HepG2 (cell line): ENCODE measurements at regions not wholly inside any gene's neighbourhood (a gene's known extent, or its start where the extent isn't known, plus 50 kb on each side); places are given as distances from the start of the nearest gene placed in this dataset.

Experiments used
- ATAC-seq: fragments of 200-7000 bp; cut with Tn5 transposase; 3 replicates; pipeline ENCODE4 v1.9.1; 2020; ENCODE audit warnings: mild to moderate bottlenecking, moderate library complexity
- BruUV-seq: library from RNA; stranded (reverse); fragments of 400-500 nt; replicated peaks from 2 replicates; lab custom pipeline; 2021; lab: Mats Ljungman, UMichigan
- CTCF ChIA-PET: fragments of 300-600 bp; formaldehyde crosslinking; extraction: SDS; loops from one replicate; lab custom pipeline; 2021; ENCODE audit warnings: low total read pairs, inconsistent platforms, low intra/inter-chr PET ratio; lab: Yijun Ruan, JAX
- POLR2A ChIA-PET: fragments of 350-600 bp; sonication (Branson Sonifier 250); formaldehyde crosslinking; loops from one replicate; lab custom pipeline; 2020; ENCODE audit warnings: antibody characterized with exemption, inconsistent platforms; lab: Yijun Ruan, JAX
- DNase-seq: peaks from one replicate; pipeline ENCODE4 v3.0.0-alpha.2; 2015; ENCODE audit warnings: low spot score
- FAIRE-seq: peaks from 3 replicates; lab custom pipeline; 2011; peaks lifted over from hg19 to GRCh38; lab: Jason Lieb, UNC
- H2AFZ ChIP-seq: one replicate; pipeline ENCODE4 v1.6.1; 2011; ENCODE audit warnings: low read length, inconsistent platforms
- H3K27ac ChIP-seq: fragments of 300-600 bp; 3 replicates; pipeline ENCODE4 v1.8.0; 2011; ENCODE audit warnings: mixed run types, mild to moderate bottlenecking, mixed read lengths, low read length, inconsistent platforms; ENCODE audit not compliant: insufficient read depth; ENCODE audit errors: extremely low read length
- H3K27me3 ChIP-seq, 2 experiments: fragments of 200-600 bp in 1 of 2; 2 replicates in 1 of 2; 3 replicates in 1 of 2; pipeline versions ENCODE4 v1.6.0 to v1.8.0; 2011; ENCODE audit warnings: low read length in 2 of 2, mild to moderate bottlenecking in 2 of 2, moderate library complexity in 2 of 2, inconsistent platforms in 1 of 2; ENCODE audit not compliant: insufficient read depth in 2 of 2, control insufficient read depth in 1 of 2
- H3K36me3 ChIP-seq, 2 experiments: fragments of 200-600 bp in 1 of 2; replicated peaks in 1 of 2; 2 replicates in 1 of 2; 3 replicates in 1 of 2; pipeline versions ENCODE4 v1.5.1 to v1.8.0; 2011; ENCODE audit warnings: low read length in 2 of 2, inconsistent platforms in 1 of 2; ENCODE audit not compliant: insufficient read depth in 2 of 2, control insufficient read depth in 1 of 2
- H3K4me1 ChIP-seq: 2 replicates; pipeline ENCODE4 v1.5.1; 2012; ENCODE audit warnings: low read length, inconsistent platforms; ENCODE audit not compliant: insufficient read depth
- H3K4me2 ChIP-seq: 2 replicates; pipeline ENCODE4 v1.6.0; 2011; ENCODE audit warnings: low read depth, low read length, inconsistent platforms
- H3K4me3 ChIP-seq, 3 experiments: fragments of 200-600 bp in 1 of 3; sonication (generic), shearing (Covaris generic) in 1 of 3; replicated peaks in 1 of 3; 2 replicates each; pipeline ENCODE4 v1.5.1; 2011 to 2016; ENCODE audit warnings: low read length in 3 of 3, inconsistent platforms in 2 of 3, low read depth in 2 of 3, mild to moderate bottlenecking in 2 of 3, control low read depth in 1 of 3, mixed read lengths in 1 of 3; ENCODE audit not compliant: insufficient read depth in 1 of 3
- H3K79me2 ChIP-seq: one replicate; pipeline ENCODE4 v1.6.1; 2011; ENCODE audit warnings: low read length, inconsistent platforms; ENCODE audit not compliant: insufficient read depth
- H3K9ac ChIP-seq: 2 replicates; pipeline ENCODE4 v1.6.0; 2011; ENCODE audit warnings: mild to moderate bottlenecking, low read depth, low read length, inconsistent platforms; ENCODE audit not compliant: insufficient read depth
- H3K9me3 ChIP-seq: 2 replicates; pipeline ENCODE4 v1.5.1; 2012; ENCODE audit warnings: mild to moderate bottlenecking, low read length
- H4K20me1 ChIP-seq: 2 replicates; pipeline ENCODE4 v1.6.0; 2011; ENCODE audit warnings: inconsistent platforms, mild to moderate bottlenecking, low read length, moderate library complexity; ENCODE audit not compliant: insufficient read depth
- MAFF ChIP-seq: IDR thresholded peaks from 2 replicates; pipeline ENCODE4 v1.6.1; 2011; ENCODE audit warnings: low read depth, low read length, improper control_type of control experiment
- MAFK ChIP-seq, 2 experiments: IDR thresholded peaks in 1 of 2; conservative IDR thresholded peaks in 1 of 2; 2 replicates each; pipeline ENCODE4 v1.6.1; 2011; ENCODE audit warnings: improper control_type of control experiment in 2 of 2, low read length in 2 of 2
- NCOA5 ChIP-seq: sonication (generic); formaldehyde crosslinking; IDR thresholded peaks from 2 replicates; pipeline ENCODE4 v1.4.0; 2020; ENCODE audit warnings: missing genetic modification reagents
- SMARCE1 ChIP-seq: fragments of 450-650 bp; IDR thresholded peaks from 2 replicates; pipeline ENCODE4 v1.6.1; 2017; ENCODE audit warnings: borderline replicate concordance
- WGBS: methylation state at CpG from one replicate; pipeline ENCODE4 v1.1.6; 2017; ENCODE audit warnings: low lambda C conversion rate; 5-methylcytosine and 5-hydroxymethylcytosine counted together
- in situ Hi-C: cut with HindIII; loops from 2 replicates; pipeline ENCODE4 v1.10.0; 2017; ENCODE audit warnings: low pct_unique_long_range_greater_than_20kb; ENCODE audit not compliant: extremely low pct_ligation_motif_present
- intact Hi-C: fragments of 100-400 bp; cut with micrococcal nuclease; formaldehyde crosslinking; loops from one replicate; pipeline ENCODE4 v1.10.0; 2022; ENCODE audit not compliant: unreplicated experiment

GRCh38 chr15:69660658-69661405 is 208.2 kb downstream of the RPLP1 start:
- FAIRE-seq: no peak
- WGBS: 10% methylated on average over 7 of the region's 7 CpGs
- no peak overlapping the region for H3K4me3 ChIP-seq
- no peaks in the 10 kb centered on the region for H3K4me1 ChIP-seq
- H4K20me1 ChIP-seq: 0 out of 2 replicates have a peak, but pooled peaks cover 6% of the 10 kb centered on the region
- no TSS peak for BruUV-seq
- intact Hi-C loops (no loop called here), in situ Hi-C loops (no loop called here)
- no peaks in the 10 kb centered on the region for H3K36me3 ChIP-seq
- DNase-seq: no peak
- H3K79me2 ChIP-seq: no peaks in the 10 kb centered on the region
- ChIA-PET POLR2A (no interaction called here), CTCF (no interaction called here)
- no peak for ATAC-seq
- no peak overlapping the region for H3K9ac ChIP-seq
- H3K9me3 ChIP-seq: no peaks in the 10 kb centered on the region
- TF ChIP-seq MAFK (conservative IDR thresholded peaks at IDR 0.05 in 1 of 2, IDR thresholded peaks at IDR 0.05 in 1 of 2; ENCODE audit: low read length in 2 of 2) (peak; percentile 87 to 93), MAFF (peak; percentile 80), SMARCE1 (no peak)
- no peak overlapping the region for H2AFZ ChIP-seq
- peaks cover 15 to 70% of the 10 kb centered on the region in 2 experiments for H3K27me3 ChIP-seq
- H3K4me2 ChIP-seq: no peak overlapping the region
- no peak overlapping the region for H3K27ac ChIP-seq

- WGBS: 4% methylated on average over 6 of the region's 6 CpGs
- DNase-seq: no peak
- Histone ChIP-seq H3K4me3 (no peak overlapping the region), H3K36me3 (no peaks in the 10 kb centered on the region), H3K4me2 (no peak overlapping the region), H4K20me1 (0 out of 2 replicates have a peak, but pooled peaks cover 6% of the 10 kb centered on the region), H3K9me3 (no peaks in the 10 kb centered on the region), H3K4me1 (no peaks in the 10 kb centered on the region), H3K9ac (no peak overlapping the region)
- intact Hi-C loops: no loop called here
- BruUV-seq: no TSS peak
- no peak for TF ChIP-seq NCOA5
- TF ChIP-seq, all 625 proteins: peak for 0
- ChIA-PET POLR2A (no interaction called here), CTCF (no interaction called here)
- H3K27ac ChIP-seq: no peak overlapping the region
- H3K27me3 ChIP-seq: peaks cover 18 to 75% of the 10 kb centered on the region in 2 experiments
- no peak for FAIRE-seq
- ATAC-seq: no peak
- in situ Hi-C loops: no loop called here
- no peak overlapping the region for H2AFZ ChIP-seq
- H3K79me2 ChIP-seq: no peaks in the 10 kb centered on the region
Observed at GRCh38 chr15:69661446-69661845, 208.8 kb downstream of the RPLP1 start.
